ENCODE measurements at regions not wholly inside any gene's neighbourhood (a gene's known extent, or its start where the extent isn't known, plus 50 kb on each side); places are given as distances from the start of the nearest gene placed in this dataset.

DNA sequence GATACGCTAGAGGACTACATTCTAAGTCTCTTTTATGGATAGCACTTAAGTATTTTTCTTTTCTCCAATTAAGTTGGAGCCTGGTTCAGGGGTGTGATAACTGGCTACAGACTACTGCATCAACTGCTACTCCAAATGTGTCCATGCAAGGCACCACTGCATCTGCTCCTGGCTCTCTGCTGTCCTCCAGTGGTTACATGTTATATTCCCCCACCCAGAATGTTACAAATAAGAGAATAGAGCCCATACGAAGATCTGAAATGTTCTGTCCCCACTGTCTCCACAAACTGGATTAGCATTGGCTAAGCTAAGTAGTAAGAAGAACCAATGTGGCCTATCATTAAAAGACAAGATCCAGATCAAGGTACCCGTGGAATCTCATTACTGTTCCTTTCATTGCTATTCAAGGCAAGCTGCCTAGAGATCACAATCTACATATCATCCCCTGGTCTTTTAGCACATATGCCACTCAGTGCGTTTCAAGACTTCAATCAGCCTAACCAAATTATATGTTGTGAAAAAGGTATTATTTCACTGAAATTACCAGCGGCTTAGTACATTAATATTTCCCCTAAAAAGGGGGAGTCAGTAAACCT lies 308.3 kb upstream of the SLC8A1 start:
- DNase-seq (ENCODE audit: insufficient read length, low spot score) (no peak), FAIRE-seq (no peak)

DNA sequence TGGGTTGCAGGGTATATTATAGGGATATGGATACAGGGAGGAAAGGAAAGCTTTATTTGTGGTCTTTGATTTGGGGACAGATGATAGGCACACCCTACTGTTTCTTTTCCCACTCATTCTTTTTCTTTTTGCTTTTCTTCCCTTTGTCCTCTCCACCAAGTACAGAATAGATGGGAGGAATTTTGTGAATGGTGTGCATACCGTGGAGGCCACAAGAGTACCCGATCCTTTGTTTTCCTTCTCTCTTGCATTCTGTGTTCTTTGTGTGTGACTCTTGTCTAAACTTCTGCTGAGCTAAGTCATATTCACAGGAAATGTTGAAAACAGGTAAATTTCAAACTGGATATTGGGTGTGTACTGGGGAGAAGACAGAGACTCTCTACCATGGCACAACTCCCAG lies 321.4 kb upstream of the SLC8A1 start:
- FAIRE-seq (no peak), DNase-seq (ENCODE audit: insufficient read length, low spot score) (no peak)

DNA sequence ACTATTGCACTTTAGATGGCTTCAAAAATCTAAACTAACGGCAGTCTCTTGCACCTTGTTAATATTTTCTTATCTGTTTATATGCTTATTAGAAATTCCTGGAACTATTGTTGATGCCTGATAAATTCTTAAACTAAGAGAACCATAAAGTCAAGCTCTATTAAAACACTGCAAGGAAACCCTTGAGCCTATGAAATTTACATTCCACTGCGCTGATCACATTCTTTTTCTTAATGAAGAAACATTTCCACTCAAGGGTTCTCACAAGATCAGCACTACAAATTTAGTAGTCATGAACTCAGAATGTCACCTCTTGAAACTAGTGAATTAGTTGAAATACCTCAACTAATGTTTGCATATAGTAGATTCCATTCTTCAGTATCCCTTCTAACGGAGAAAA lies 331.8 kb upstream of the SLC8A1 start:
- DNase-seq (ENCODE audit: insufficient read length, low spot score) = no peak
- no peak for FAIRE-seq

DNA sequence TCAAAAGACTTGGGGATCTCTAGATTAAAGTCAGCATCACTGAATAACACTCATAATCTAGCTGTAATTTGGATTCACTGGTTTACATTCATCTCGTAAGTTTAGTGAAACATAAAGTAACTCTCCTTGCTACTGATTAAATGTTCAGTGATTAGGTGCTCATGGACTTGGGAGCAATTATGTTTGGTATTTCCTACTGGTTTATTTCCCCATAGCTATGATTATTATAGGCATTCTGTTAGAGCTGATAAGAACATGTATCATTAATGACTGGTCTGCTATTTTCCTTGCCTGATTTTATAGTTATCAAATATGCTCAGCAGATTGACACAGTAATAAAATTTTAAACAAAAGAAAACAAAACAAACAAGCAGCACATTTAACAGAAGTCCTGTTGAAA lies 334.7 kb upstream of the SLC8A1 start:
- no peak for FAIRE-seq
- DNase-seq (ENCODE audit: insufficient read length, low spot score) = no peak

DNA sequence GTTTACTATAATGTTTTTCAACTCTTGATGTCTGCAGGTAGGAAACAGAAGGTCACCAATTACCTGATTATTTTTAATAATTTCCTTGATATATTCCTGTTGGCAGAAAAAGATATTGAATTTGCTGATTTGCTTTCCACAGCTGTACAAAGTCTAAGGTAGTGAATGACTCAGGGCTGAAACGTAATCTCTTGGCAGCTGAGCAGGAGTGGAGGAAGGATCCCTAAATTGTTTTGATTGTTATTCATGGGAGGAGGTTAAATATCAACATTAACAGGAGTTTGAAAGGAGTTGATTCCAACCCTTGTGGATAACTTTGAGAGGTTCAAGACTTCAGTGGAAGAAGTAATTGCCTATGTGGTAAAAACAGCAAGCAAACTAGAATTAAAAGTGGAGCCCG lies 345.2 kb upstream of the SLC8A1 start:
- DNase-seq (ENCODE audit: insufficient read length, low spot score) (no peak), FAIRE-seq (no peak)

DNA sequence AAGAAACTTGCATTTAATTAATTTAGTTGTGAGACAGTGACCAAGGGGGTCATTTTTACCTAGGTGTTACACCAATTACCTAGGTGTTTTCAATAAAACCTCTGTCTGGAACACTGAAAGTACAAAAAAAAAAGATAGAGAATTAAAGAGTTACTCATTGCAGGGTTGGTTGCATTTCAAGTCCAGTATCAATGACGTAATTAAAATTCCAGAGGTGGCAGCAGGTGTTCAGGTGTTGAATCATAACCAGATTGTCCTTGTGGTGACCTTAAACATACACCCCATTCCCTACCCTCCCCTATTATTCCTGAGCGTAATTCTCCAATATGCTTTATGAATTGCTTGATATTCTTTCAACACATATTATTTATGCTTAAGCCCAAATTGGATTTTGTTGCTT lies 352.0 kb upstream of the SLC8A1 start:
- FAIRE-seq (no peak), DNase-seq (ENCODE audit: insufficient read length, low spot score) (no peak)

DNA sequence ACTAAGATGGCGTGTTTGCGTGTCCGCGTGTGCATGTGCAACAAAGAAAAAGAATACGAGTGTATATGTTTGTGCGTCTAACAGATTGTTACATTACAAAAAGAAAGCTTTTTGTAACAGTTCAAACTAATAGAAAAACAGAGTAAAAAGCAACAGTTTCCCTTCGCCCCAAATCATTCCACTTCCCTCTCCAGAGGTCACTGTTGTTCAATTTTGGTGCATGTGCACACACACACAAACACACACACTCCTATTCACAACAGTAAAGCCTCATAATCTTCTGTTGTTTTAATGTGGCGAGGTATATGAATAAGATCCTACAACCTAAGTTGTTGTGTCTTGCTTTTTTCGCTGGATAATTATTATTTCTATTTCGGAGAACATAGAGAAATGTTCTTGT lies 357.3 kb upstream of the SLC8A1 start:
- no peak for DNase-seq (ENCODE audit: insufficient read length, low spot score)
- no peak for FAIRE-seq

DNA sequence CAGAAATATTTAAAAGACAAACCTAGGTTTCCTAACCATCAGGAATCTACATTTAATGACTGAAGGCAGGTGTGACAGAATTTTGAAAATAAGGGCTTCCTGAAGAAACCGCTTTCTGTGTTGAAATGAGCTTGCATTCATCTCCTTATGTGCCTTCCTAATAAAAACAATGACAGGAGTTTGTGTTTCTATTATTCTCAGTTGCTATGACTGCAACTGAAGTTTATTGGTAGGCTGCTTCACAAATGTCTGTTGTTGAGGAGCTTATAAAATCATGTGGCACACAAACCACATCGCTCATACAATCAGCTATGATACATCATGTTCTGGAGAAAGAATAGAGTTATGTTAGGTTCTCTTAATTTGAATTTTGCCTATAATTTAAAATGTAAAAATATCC lies 362.7 kb upstream of the SLC8A1 start:
- FAIRE-seq = no peak
- no peak for DNase-seq (ENCODE audit: insufficient read length, low spot score)

DNA sequence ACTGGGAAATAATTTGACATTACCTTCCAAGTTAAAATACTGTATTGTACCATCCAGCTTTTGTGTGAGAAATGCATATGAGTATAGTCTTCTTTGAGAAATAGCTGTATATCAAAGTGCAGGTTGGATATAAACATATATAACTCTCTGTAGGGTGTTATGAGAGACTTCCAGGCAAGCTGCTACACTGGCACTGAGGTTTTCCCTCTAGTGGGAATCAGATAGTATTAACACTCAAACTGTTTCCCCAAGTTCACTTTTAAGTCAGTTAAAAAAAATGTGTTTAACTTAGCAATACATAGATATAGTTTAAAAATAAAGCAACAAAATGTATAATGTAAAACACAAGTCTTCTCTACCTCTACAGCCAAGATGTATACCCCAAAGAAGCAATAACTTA lies 368.4 kb upstream of the SLC8A1 start:
- no peak for DNase-seq (ENCODE audit: insufficient read length, low spot score)
- FAIRE-seq = no peak

DNA sequence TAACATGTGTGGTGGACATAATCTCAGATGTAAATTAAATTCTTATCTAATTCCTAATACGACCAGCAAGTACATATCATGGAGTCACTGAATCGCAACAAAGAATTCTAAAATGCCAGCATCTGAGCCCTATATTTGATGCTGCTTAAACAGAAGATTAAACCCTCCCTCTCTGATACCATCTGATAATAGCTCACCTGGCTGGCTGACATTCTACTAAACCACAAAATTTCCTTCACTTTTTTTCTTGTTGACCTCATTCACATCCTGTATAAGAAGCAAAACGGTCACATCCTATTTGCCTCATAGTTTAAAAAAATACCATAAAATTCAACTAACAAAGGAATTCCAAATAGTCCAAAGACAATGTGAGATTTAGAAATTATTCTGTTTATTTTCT lies 371.6 kb upstream of the SLC8A1 start:
- DNase-seq (ENCODE audit: insufficient read length, low spot score) (no peak), FAIRE-seq (no peak)

DNA sequence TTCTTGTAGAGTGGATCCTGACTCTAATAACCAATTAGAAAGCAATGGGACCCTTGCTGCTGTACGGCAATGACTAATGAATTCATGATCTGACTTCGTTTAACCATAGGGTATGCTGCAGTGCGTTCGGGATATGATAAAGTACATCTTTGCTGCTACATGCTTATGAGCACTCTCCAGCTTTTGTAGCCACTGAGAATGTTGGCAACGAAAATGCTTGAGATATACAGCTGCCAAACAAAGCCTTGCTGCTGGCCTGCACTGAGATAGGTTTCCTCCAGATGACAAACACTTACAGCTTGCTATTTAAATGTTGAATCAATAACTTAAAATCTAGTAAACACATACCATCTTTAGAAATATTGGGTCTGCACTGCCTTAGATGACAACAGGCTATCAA lies 372.4 kb upstream of the SLC8A1 start:
- no peak for FAIRE-seq
- no peak for DNase-seq (ENCODE audit: insufficient read length, low spot score)

DNA sequence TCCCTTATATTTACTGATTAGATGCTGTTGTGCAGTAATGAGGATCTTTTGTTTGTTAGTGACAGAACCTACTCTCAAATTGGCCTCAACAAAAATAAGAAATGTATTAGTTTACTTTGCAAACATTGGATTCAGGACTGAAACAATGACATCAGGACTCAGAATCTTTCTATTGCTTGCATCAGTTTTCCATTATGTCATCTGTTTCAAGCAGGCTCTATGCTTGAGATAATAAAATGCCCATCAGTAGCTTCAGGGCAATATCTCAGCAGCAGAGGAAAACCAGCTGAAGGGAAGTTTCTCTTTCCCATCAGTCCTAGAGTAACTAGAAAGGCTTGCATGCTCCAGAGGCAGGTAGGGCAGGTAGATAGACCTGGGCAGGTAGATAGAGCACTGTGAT lies 375.5 kb upstream of the SLC8A1 start:
- no peak for DNase-seq (ENCODE audit: insufficient read length, low spot score)
- no peak for FAIRE-seq

DNA sequence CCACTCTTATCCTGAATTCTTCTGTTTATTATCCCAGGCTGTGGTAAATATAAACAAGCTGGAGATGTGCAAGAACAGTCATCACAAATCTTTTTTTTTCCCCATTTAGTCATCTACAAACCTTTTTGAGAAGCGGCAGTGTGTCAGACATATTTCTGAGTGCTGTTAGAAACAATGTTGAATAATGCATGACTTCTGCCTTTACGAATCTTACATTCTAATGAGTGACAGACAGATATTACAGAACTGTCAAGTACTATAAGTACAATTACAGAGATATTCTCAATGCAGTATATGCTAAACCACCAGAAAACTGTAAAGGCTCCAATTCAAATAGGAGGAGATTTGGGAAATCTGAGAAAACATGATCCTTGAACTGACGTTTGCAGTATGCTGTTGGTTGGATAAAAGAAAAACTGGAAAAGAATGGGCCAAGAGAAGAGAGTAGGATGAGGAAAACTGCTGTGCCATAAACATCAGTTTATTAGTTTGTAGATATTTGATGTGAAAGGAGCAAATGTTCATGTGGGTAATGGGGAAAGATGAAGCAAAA lies 379.5 kb upstream of the SLC8A1 start:
- DNase-seq (ENCODE audit: insufficient read length, low spot score) (no peak), FAIRE-seq (no peak)

DNA sequence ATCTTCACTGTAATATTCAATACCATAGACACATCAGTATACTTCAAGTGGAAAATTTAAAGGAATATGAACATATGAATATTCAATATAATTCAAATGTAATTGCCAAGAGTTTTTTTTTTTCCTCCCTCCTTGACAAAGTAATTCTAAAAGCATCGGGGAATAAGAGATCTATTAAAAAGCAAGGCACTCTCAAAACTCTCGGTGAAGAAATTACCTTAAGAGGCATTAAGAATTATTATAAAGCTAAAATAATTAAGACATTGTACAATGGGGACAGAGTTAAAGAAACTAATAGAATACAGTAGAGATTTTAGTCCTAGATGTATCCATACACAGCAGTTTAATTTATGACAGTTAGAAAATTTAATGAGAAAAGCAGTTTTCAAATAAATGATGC lies 390.0 kb upstream of the SLC8A1 start:
- no peak for DNase-seq (ENCODE audit: insufficient read length, low spot score)
- no peak for FAIRE-seq

DNA sequence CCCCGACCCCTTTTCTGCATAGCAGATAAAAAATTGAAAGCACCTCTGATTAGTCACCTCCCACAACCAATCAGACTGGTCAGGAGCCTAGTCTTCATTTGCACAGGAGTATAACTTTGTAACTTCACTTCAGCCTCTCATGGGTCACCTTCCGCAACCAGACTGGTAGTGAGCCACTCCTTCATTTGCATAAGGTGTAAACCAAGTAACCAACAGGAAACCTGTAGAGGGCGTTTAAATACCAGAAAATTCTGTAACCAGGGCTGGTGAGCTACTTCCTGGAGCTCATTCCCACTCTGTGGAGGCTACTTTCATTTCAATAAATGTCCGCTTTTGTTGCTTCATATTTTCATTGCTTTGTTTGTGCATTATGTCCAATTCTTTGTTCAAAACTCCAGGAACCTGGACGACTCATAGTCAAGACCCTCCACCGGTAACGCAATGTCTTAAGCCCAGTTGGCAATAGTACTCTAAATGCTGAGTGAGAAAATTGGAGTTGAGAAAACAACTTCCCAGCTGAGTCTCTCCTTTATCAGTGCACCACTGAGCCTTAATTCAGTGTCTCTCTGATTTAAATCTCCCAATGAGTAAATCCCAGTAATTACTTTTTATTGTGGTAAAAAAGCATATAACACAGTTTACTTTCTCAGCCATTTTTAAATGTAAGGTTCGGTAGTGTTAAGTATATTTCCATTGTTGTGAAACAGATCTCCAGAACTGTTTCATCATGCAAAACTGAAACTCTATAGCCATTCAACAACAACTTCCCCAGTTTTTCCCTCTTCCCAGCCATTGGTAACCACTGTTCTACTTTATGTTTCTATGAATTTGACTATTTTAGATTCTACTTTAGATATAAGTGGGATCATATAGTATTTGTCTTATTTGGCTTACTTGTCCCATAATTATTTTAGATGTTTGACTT lies 392.7 kb upstream of the SLC8A1 start:
- FAIRE-seq (no peak), DNase-seq (ENCODE audit: insufficient read length, low spot score) (no peak)

DNA sequence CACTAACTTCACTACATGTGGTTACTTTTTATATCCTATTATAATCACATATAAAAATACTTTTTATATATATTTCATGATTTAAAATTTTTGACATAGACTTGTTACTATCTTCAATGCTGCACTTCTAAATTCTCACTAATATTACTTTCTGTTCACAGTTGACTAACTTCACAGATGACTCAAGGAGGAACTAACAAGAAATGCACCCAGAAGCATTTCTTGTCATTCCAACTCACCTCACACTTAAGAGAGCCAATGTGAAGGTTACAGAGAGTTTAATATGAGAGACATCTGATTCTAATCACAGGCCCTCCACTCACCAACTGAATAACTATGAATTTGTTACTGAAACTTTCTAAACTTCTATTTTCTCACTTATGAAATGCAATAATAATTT lies 399.8 kb upstream of the SLC8A1 start:
- FAIRE-seq = no peak
- DNase-seq (ENCODE audit: insufficient read length, low spot score) = no peak

DNA sequence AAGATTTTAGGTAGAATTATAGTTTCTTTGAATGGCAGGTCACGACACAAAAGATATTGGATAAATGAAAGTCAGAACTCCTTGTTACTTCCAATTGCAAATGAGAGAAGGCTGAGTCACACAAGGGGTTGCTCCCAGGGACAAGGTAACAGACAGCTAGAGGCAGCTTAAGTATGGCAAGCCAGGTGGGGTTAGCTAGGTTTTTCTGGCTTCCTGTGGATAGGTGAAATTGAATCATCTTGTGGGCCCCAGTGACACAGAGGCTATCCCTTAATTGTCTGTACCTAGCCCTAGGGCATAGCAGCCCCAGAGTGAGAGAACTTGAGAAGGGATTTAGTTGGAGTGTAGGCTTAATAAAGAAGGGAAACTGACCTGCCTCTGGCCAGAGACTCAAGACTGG lies 407.7 kb upstream of the SLC8A1 start:
- no peak for FAIRE-seq
- DNase-seq (ENCODE audit: insufficient read length, low spot score) = no peak

DNA sequence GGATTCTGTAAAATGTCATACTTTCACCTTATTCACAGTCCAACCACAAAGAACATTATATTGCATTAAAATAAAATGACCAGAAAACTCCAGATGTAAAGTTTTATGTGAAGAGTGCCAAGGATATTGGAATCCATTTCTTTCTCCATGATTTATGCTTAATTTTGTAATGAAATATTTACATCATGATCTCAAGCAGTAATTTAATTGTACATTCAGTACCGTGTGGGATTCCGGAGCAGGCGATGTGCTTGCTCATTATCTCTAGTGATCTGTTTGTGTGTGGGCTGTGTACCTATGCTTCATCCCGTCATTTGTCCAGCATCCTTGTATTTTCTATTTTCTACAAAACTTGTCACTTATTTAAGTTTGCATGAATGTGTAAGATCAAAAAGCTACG lies 415.9 kb upstream of the SLC8A1 start:
- DNase-seq (ENCODE audit: insufficient read length, low spot score) (no peak), FAIRE-seq (no peak)

DNA sequence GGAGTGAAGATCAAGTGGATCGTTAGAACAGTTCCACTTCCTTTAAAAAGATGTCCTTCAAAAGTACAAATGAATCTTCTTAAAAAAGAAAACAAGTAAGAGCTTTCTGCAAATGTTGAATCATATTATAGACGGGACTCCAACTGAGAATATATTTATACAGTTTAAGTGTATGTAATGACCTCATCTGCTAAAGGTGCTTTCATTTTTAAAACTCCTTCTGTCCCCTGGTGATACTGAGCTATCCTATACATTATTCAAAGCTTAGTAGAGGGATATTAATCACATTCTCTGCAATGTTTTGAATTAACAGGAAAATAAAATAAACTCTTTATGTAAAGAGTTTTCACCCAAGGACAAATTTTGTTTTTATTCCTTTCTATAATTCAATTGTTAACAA lies 420.7 kb upstream of the SLC8A1 start:
- DNase-seq (ENCODE audit: insufficient read length, low spot score) = no peak
- FAIRE-seq = no peak

DNA sequence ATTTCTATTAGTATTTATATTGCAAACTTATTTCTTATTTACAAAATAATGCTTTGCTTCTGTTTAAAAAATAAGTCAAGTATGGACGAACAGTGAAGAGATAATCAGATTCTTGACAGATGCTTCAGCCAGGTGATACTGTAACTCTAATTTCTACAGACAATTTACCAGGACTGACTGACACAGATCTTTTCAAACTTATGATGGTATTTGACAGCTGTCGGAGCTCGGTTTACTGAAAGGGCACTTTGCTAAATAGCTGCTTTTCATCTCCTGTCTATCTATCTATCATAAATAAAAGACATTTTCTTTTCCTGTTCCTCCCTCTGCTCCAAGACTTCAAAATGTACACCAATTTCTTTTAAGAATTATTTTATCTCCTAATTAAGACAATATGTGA lies 422.5 kb upstream of the SLC8A1 start:
- DNase-seq (ENCODE audit: insufficient read length, low spot score) (no peak), FAIRE-seq (no peak)

DNA sequence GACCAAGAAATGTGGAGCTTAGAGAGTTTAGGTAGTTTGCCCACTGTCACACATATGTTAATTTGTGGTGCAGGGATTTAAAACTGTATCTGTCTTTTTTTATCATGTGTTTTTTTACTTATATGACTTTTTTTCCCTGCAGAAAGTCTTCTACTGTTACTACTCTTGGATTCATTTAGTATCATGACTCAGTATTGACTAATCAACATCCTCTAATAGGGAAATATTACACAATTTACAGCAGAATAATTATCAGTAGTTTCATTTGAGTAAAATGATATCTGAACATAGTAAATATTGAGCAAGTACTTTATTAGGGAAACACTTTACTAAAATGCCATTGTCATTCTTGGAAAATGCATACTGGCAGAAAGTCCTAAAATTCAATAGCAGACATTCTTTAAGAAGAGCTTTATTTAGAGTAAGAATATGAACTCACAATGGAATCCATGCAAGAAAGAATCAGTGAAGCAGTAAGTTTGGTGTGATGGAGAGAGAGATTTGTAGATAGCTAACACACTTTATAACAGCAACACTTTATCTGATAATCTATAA lies 425.9 kb upstream of the SLC8A1 start:
- no peak for FAIRE-seq
- DNase-seq (ENCODE audit: insufficient read length, low spot score) = no peak

DNA sequence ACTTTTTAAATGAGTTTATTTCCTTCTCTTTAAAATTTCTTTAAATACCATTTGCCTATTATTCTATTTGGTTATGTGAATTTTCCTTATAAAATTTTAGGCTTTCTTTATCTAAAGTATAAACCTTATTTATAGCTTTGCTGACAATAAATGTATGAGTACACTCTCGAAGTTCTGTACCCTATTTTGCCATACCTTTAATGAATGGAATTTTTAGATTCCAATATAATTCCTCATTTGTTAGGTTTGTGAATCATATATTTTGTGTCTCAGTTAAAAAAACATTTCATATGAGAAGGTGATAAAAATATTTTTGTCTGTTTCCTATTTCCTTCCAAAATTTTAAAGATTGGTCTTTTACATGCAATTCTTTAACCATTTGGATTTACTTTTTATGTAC lies 427.4 kb upstream of the SLC8A1 start:
- no peak for DNase-seq (ENCODE audit: insufficient read length, low spot score)
- FAIRE-seq = no peak

Measured in GM19239 (cell line).